H9 (cell line): ENCODE measurements at regions not wholly inside any gene's neighbourhood (a gene's known extent, or its start where the extent isn't known, plus 50 kb on each side); places are given as distances from the start of the nearest gene placed in this dataset.

Source experiments
- DNase-seq: peaks from one replicate; pipeline ENCODE4 v3.0.0-alpha.2; 2017
- H2AFZ ChIP-seq: one replicate; pipeline ENCODE4 v1.6.1; 2013; ENCODE audit warnings: mild to moderate bottlenecking, low read length, control low read depth, moderate library complexity
- H2AK5ac ChIP-seq: 2 replicates; pipeline ENCODE4 v1.6.1; 2013; ENCODE audit warnings: low read length, control low read depth, mixed read lengths; ENCODE audit not compliant: insufficient read length
- H2BK120ac ChIP-seq: one replicate; pipeline ENCODE4 v1.6.1; 2013; ENCODE audit warnings: low read depth, mild to moderate bottlenecking, low read length, control low read depth, inconsistent platforms; ENCODE audit not compliant: poor library complexity, severe bottlenecking
- H2BK12ac ChIP-seq: 2 replicates; pipeline ENCODE4 v1.6.1; 2013; ENCODE audit warnings: low read length, control low read depth, mixed read lengths, low read depth; ENCODE audit not compliant: insufficient read length
- H2BK15ac ChIP-seq: 2 replicates; pipeline ENCODE4 v1.6.1; 2013; ENCODE audit warnings: low read depth, low read length, control low read depth
- H2BK20ac ChIP-seq: one replicate; pipeline ENCODE4 v1.6.1; 2013; ENCODE audit warnings: low read depth, mild to moderate bottlenecking, low read length, control low read depth, inconsistent platforms; ENCODE audit not compliant: poor library complexity, severe bottlenecking
- H2BK5ac ChIP-seq: 2 replicates; pipeline ENCODE4 v1.6.1; 2013; ENCODE audit warnings: low read length, control low read depth, mixed read lengths; ENCODE audit not compliant: insufficient read length
- H3K14ac ChIP-seq: 2 replicates; pipeline ENCODE4 v1.6.1; 2013; ENCODE audit warnings: low read length, control low read depth; ENCODE audit not compliant: insufficient read depth
- H3K18ac ChIP-seq: 2 replicates; pipeline ENCODE4 v1.6.1; 2013; ENCODE audit warnings: low read depth, mild to moderate bottlenecking, mixed read lengths, low read length, control low read depth; ENCODE audit not compliant: insufficient read length
- H3K23ac ChIP-seq: 2 replicates; pipeline ENCODE4 v1.6.1; 2013; ENCODE audit warnings: low read length, control low read depth, mixed read lengths, low read depth; ENCODE audit not compliant: insufficient read length
- H3K23me2 ChIP-seq: 2 replicates; pipeline ENCODE4 v1.6.1; 2013; ENCODE audit warnings: low read depth, mild to moderate bottlenecking, mixed read lengths, low read length, control low read depth; ENCODE audit not compliant: insufficient read length, poor library complexity, severe bottlenecking
- H3K27ac ChIP-seq: 2 replicates; pipeline ENCODE4 v1.5.1; 2013; ENCODE audit warnings: low read length, control low read depth, mixed read lengths, low read depth; ENCODE audit not compliant: insufficient read length
- H3K27me3 ChIP-seq: 2 replicates; pipeline ENCODE4 v1.6.1; 2013; ENCODE audit warnings: low read length, control low read depth, inconsistent platforms; ENCODE audit not compliant: insufficient read depth
- H3K4ac ChIP-seq: 2 replicates; pipeline ENCODE4 v1.6.1; 2013; ENCODE audit warnings: low read depth, mild to moderate bottlenecking, control low read depth, inconsistent platforms, low read length, moderate library complexity
- H3K4me1 ChIP-seq: 2 replicates; pipeline ENCODE4 v1.6.1; 2013; ENCODE audit warnings: low read length, control low read depth, inconsistent platforms; ENCODE audit not compliant: insufficient read depth
- H3K4me2 ChIP-seq: 2 replicates; pipeline ENCODE4 v1.6.1; 2013; ENCODE audit warnings: low read length, control low read depth, mixed read lengths; ENCODE audit not compliant: insufficient read length, insufficient read depth
- H3K56ac ChIP-seq: 2 replicates; pipeline ENCODE4 v1.6.1; 2013; ENCODE audit warnings: low read depth, mild to moderate bottlenecking, mixed read lengths, low read length, control low read depth; ENCODE audit not compliant: insufficient read length
- H3K79me1 ChIP-seq: 2 replicates; pipeline ENCODE4 v1.6.1; 2013; ENCODE audit warnings: low read depth, mild to moderate bottlenecking, moderate library complexity, low read length, control low read depth, inconsistent platforms; ENCODE audit not compliant: insufficient read depth, poor library complexity, severe bottlenecking
- H3K79me2 ChIP-seq: 2 replicates; pipeline ENCODE4 v1.6.1; 2013; ENCODE audit warnings: low read length, control low read depth, inconsistent platforms; ENCODE audit not compliant: insufficient read depth
- H3K9ac ChIP-seq: 2 replicates; pipeline ENCODE4 v1.6.1; 2013; ENCODE audit warnings: low read length, control low read depth, mixed read lengths; ENCODE audit not compliant: insufficient read length; ENCODE audit errors: extremely low read depth
- H3K9me3 ChIP-seq: one replicate; pipeline ENCODE4 v1.6.1; 2013; ENCODE audit warnings: low read depth, low read length, inconsistent platforms; ENCODE audit not compliant: control insufficient read depth
- H3T11ph ChIP-seq: one replicate; pipeline ENCODE4 v1.6.1; 2013; ENCODE audit warnings: mild to moderate bottlenecking, low read length, control low read depth, inconsistent platforms
- H4K20me1 ChIP-seq: one replicate; pipeline ENCODE4 v1.6.1; 2013; ENCODE audit not compliant: control insufficient read depth, insufficient read length, insufficient read depth
- H4K5ac ChIP-seq: 2 replicates; pipeline ENCODE4 v1.6.1; 2013; ENCODE audit warnings: low read depth, mild to moderate bottlenecking, mixed read lengths, low read length, control low read depth; ENCODE audit not compliant: insufficient read length
- H4K8ac ChIP-seq: replicated peaks from 2 replicates; pipeline ENCODE4 v1.6.1; 2013; ENCODE audit warnings: low read length, control low read depth, mixed read lengths, low read depth; ENCODE audit not compliant: insufficient read length
- H4K91ac ChIP-seq: 2 replicates; pipeline ENCODE4 v1.6.1; 2013; ENCODE audit warnings: low read depth, mild to moderate bottlenecking, moderate library complexity, mixed read lengths, low read length, control low read depth; ENCODE audit not compliant: insufficient read length
- H3K27ac Mint-ChIP-seq, 3 experiments: 2 replicates in 2 of 3; 3 replicates in 1 of 3; pipeline ENCODE4 v1.8.0; 2020 to 2021; ENCODE audit warnings: mixed read lengths in 3 of 3, mild to moderate bottlenecking in 1 of 3, moderate library complexity in 1 of 3
- H3K27me3 Mint-ChIP-seq: 2 replicates; pipeline ENCODE4 v1.8.0; 2021; ENCODE audit warnings: low read depth, mild to moderate bottlenecking, moderate library complexity, mixed read lengths
- H3K36me3 Mint-ChIP-seq, 3 experiments: 2 replicates in 2 of 3; 3 replicates in 1 of 3; pipeline ENCODE4 v1.8.0; 2020 to 2021; ENCODE audit warnings: low read depth in 3 of 3, mixed read lengths in 3 of 3; ENCODE audit not compliant: insufficient read depth in 1 of 3
- H3K4me1 Mint-ChIP-seq, 2 experiments: 2 replicates each; pipeline ENCODE4 v1.8.0; 2020; ENCODE audit warnings: mixed read lengths in 2 of 2
- H3K4me3 Mint-ChIP-seq, 2 experiments: 2 replicates in 1 of 2; 3 replicates in 1 of 2; pipeline ENCODE4 v1.8.0; 2020 to 2021; ENCODE audit warnings: mild to moderate bottlenecking in 2 of 2, mixed read lengths in 2 of 2, moderate library complexity in 1 of 2
- H3K9me3 Mint-ChIP-seq, 2 experiments: 2 replicates in 1 of 2; 3 replicates in 1 of 2; pipeline ENCODE4 v1.8.0; 2020; ENCODE audit warnings: mild to moderate bottlenecking in 2 of 2, mixed read lengths in 2 of 2, moderate library complexity in 1 of 2
- CTCF ChIP-seq: fragments of 200-600 bp; sonication (generic); conservative IDR thresholded peaks from 3 replicates; pipeline ENCODE4 v1.8.0; 2021; ENCODE audit warnings: antibody characterized with exemption, mild to moderate bottlenecking
- WGBS: extraction: QIAGEN DNeasy Blood & Tissue Kit; methylation state at CpG from one replicate; pipeline ENCODE4 v1.1.7; 2013; ENCODE audit warnings: missing lambda C conversion rate, low lambda C conversion rate, mixed read lengths; ENCODE audit not compliant: insufficient read length; ENCODE audit errors: extremely low coverage; 5-methylcytosine and 5-hydroxymethylcytosine counted together

GRCh38 chr5:82809420-82810143 is 267.6 kb downstream of the TMEM167A start:
- H3K9me3 Mint-ChIP-seq: no peaks in the 10 kb centered on the region; a peak in 1 of 5 replicates
- H3K14ac ChIP-seq: no peak overlapping the region
- H3K4me2 ChIP-seq: no peak overlapping the region
- H3K4me1 ChIP-seq: no peaks in the 10 kb centered on the region; the same call in 1 of the 2 replicates
- no peaks in the 10 kb centered on the region for H3K79me2 ChIP-seq
- H2AFZ ChIP-seq: no peak overlapping the region
- H4K5ac ChIP-seq: no peak overlapping the region
- DNase-seq: no peak
- H4K8ac ChIP-seq: no peak overlapping the region
- no peaks in the 10 kb centered on the region for H3K23me2 ChIP-seq
- no peak overlapping the region for H3K27ac ChIP-seq
- H3K9me3 ChIP-seq: no peaks in the 10 kb centered on the region
- H3K27ac Mint-ChIP-seq: no peak overlapping the region
- TF ChIP-seq CTCF: no peak
- no peak overlapping the region; the same call in 1 of the 2 replicates for H2BK15ac ChIP-seq
- H3K79me1 ChIP-seq: no peaks in the 10 kb centered on the region
- H2BK5ac ChIP-seq: no peak overlapping the region
- no peaks in the 10 kb centered on the region for H3K27me3 Mint-ChIP-seq
- no peak overlapping the region for H3T11ph ChIP-seq
- H4K20me1 ChIP-seq: no peaks in the 10 kb centered on the region
- no peaks in the 10 kb centered on the region for H3K27me3 ChIP-seq
- H3K4me1 Mint-ChIP-seq: peaks cover 28 to 30% of the 10 kb centered on the region in 2 experiments
- WGBS: no CpG with 5 or more reads among the region's 2 CpGs
- no peak overlapping the region for H3K18ac ChIP-seq
- no peak overlapping the region for H3K4ac ChIP-seq
- no peak overlapping the region for H3K4me3 Mint-ChIP-seq
- no peak overlapping the region for H2BK12ac ChIP-seq
- no peak overlapping the region for H2AK5ac ChIP-seq
- no peak overlapping the region for H2BK120ac ChIP-seq
- no peak overlapping the region for H3K56ac ChIP-seq
- H4K91ac ChIP-seq: no peak overlapping the region
- H3K9ac ChIP-seq: no peak overlapping the region
- H2BK20ac ChIP-seq: no peak overlapping the region
- H3K36me3 Mint-ChIP-seq: peaks cover 0 to 2% (median 0%) of the 10 kb centered on the region in 3 experiments; a peak in 3 of 7 replicates
- H3K23ac ChIP-seq: no peak overlapping the region
